ENCODE measurements at regions not wholly inside any gene's neighbourhood (a gene's known extent, or its start where the extent isn't known, plus 50 kb on each side); places are given as distances from the start of the nearest gene placed in this dataset.

GRCh38 chr13:106987427-106987785 is 419.5 kb upstream of the ARGLU1 start:
- H3K4me3 ChIP-seq (ENCODE audit: low read length): no peak overlapping the region
- H3K36me3 ChIP-seq (ENCODE audit: control insufficient read depth, insufficient read depth, low read length): no peaks in the 10 kb centered on the region
- H3K4me3 Mint-ChIP-seq: no peak overlapping the region
- H3K27me3 ChIP-seq (ENCODE audit: control insufficient read depth, insufficient read depth, low read length, poor library complexity, severe bottlenecking): no peaks in the 10 kb centered on the region
- H3K27ac Mint-ChIP-seq: no peak overlapping the region
- DNase-seq: no peak
- H3K27ac ChIP-seq (ENCODE audit: low read depth, low read length): no peak overlapping the region
- H3K4me1 Mint-ChIP-seq: peaks cover 14% of the 10 kb centered on the region
- no peaks in the 10 kb centered on the region for H3K36me3 Mint-ChIP-seq (ENCODE audit: low read depth)
- no peaks in the 10 kb centered on the region for H3K27me3 Mint-ChIP-seq (ENCODE audit: insufficient read depth)
- no peaks in the 10 kb centered on the region for H3K9me3 Mint-ChIP-seq
- TF ChIP-seq CTCF (conservative IDR thresholded peaks at IDR 0.05): no peak
- H3K9ac ChIP-seq (ENCODE audit: extremely low read depth, low read length, poor library complexity, severe bottlenecking): no peak overlapping the region
- H3K4me1 ChIP-seq (ENCODE audit: control insufficient read depth, insufficient read depth, low read length): peaks cover 7% of the 10 kb centered on the region
- H3K9me3 ChIP-seq (ENCODE audit: control insufficient read depth, low read length): no peaks in the 10 kb centered on the region
- 93 to 100% methylated on average over 1 to 5 of the region's 5 CpGs for WGBS, 2 experiments (ENCODE audit: insufficient coverage in 1 of 2, insufficient read length in 1 of 2)

- H3K9me3 ChIP-seq (ENCODE audit: control insufficient read depth, low read length): no peaks in the 10 kb centered on the region
- no peaks in the 10 kb centered on the region for H3K36me3 ChIP-seq (ENCODE audit: control insufficient read depth, insufficient read depth, low read length)
- no peaks in the 10 kb centered on the region for H3K27me3 Mint-ChIP-seq (ENCODE audit: insufficient read depth)
- H3K9me3 Mint-ChIP-seq: no peaks in the 10 kb centered on the region
- no peaks in the 10 kb centered on the region for H3K36me3 Mint-ChIP-seq (ENCODE audit: low read depth)
- 81 to 94% methylated on average over 3 to 10 of the region's 10 CpGs for WGBS, 2 experiments (ENCODE audit: insufficient coverage in 1 of 2, insufficient read length in 1 of 2)
- no peak for TF ChIP-seq CTCF (conservative IDR thresholded peaks at IDR 0.05)
- no peak overlapping the region for H3K27ac ChIP-seq (ENCODE audit: low read depth, low read length)
- peaks cover 14% of the 10 kb centered on the region for H3K4me1 Mint-ChIP-seq
- H3K4me3 ChIP-seq (ENCODE audit: low read length): no peak overlapping the region
- no peak overlapping the region for H3K9ac ChIP-seq (ENCODE audit: extremely low read depth, low read length, poor library complexity, severe bottlenecking)
- H3K4me1 ChIP-seq (ENCODE audit: control insufficient read depth, insufficient read depth, low read length): peaks cover 7% of the 10 kb centered on the region
- no peaks in the 10 kb centered on the region for H3K27me3 ChIP-seq (ENCODE audit: control insufficient read depth, insufficient read depth, low read length, poor library complexity, severe bottlenecking)
- H3K4me3 Mint-ChIP-seq: no peak overlapping the region
- no peak overlapping the region for H3K27ac Mint-ChIP-seq
- DNase-seq: no peak
Measured at GRCh38 chr13:106986687-106987426, 418.9 kb upstream of the ARGLU1 start.

- Mint-ChIP-seq H3K27ac (peak overlapping the region; percentile 8), H3K36me3 (ENCODE audit: low read depth) (no peaks in the 10 kb centered on the region)
- WGBS, 2 experiments (ENCODE audit: insufficient coverage in 1 of 2, insufficient read length in 1 of 2): 66 to 78% methylated on average over 3 to 7 of the region's 7 CpGs
Measured at GRCh38 chr13:106986033-106986484, 418.1 kb upstream of the ARGLU1 start.

More at GRCh38 chr13:106986033-106986484, 418.1 kb upstream of the ARGLU1 start:
- H3K36me3 ChIP-seq (ENCODE audit: control insufficient read depth, insufficient read depth, low read length): no peaks in the 10 kb centered on the region
- no peak overlapping the region for H3K4me3 ChIP-seq (ENCODE audit: low read length)
- H3K4me1 Mint-ChIP-seq: peaks cover 14% of the 10 kb centered on the region
- no peak overlapping the region for H3K27ac ChIP-seq (ENCODE audit: low read depth, low read length)
- peak; percentile 84 for DNase-seq
- no peak overlapping the region for H3K9ac ChIP-seq (ENCODE audit: extremely low read depth, low read length, poor library complexity, severe bottlenecking)
- no peaks in the 10 kb centered on the region for H3K27me3 ChIP-seq (ENCODE audit: control insufficient read depth, insufficient read depth, low read length, poor library complexity, severe bottlenecking)
- H3K9me3 Mint-ChIP-seq: no peaks in the 10 kb centered on the region
- no peak for TF ChIP-seq CTCF (conservative IDR thresholded peaks at IDR 0.05)
- H3K9me3 ChIP-seq (ENCODE audit: control insufficient read depth, low read length): no peaks in the 10 kb centered on the region
- H3K4me1 ChIP-seq (ENCODE audit: control insufficient read depth, insufficient read depth, low read length): peaks cover 4% of the 10 kb centered on the region
- no peak overlapping the region for H3K4me3 Mint-ChIP-seq
- H3K27me3 Mint-ChIP-seq (ENCODE audit: insufficient read depth): no peaks in the 10 kb centered on the region
